DMS153 treated with DMSO at 0.1 percent for 48 hours (cell line): ENCODE measurements at regions not wholly inside any gene's neighbourhood (a gene's known extent, or its start where the extent isn't known, plus 50 kb on each side); places are given as distances from the start of the nearest gene placed in this dataset.

Source experiments
- DNase-seq: peaks from one replicate; lab custom pipeline; 2025; ENCODE audit not compliant: unreplicated experiment; lab: John Stamatoyannopoulos, UW

- no peak for DNase-seq
These were observed 273.9 kb downstream of the NPR3 start for GRCh38 chr5:32984851-32985610.

DNA sequence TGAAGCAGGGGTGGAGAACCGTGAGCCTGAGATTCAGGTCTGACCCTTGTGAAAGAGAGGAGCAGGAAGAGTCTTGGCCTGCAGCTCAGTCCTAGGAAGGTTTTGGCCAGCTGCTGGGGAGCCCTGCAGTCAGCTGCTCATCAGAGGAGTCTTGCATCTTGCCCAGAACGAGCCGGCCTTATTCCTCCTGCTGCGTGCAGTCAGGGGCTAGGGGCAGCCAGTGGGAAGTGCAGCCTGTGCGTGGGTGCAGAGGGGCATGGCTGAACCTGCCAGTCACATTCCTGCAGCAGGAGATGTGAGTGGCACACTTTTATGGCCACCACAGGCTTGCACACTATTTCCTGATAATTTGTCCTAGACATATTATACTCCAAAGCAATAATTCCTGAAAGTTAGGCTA lies 278.7 kb downstream of the NPR3 start:
- no peak for DNase-seq

- DNase-seq = no peak
These were observed 279.7 kb downstream of the NPR3 start for GRCh38 chr5:32990593-32991420.

- DNase-seq = no peak
These were observed 280.3 kb downstream of the NPR3 start for GRCh38 chr5:32991421-32991815.

DNA sequence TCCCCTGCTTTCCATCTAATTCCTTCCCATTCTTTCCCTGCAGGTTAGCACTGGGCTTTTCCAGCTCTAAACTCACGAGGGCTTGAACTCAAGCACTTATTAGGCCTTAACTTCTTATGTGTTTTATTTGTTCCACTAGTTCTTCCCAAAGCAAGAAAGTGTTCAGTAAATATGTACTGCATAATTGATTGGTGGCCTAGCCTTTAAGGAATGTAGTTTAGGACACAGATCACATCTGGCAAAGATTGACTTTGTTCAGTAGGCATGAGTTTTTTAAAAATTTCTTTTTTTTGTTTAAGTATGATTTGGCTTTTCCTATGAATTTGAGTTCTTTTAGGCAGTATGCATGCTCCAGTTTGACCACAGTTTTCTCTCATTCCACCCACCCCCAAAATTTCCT lies 285.2 kb downstream of the NPR3 start:
- no peak for DNase-seq

GRCh38 chr5:33008751-33009418 lies 297.8 kb downstream of the NPR3 start:
- DNase-seq = no peak

DNA sequence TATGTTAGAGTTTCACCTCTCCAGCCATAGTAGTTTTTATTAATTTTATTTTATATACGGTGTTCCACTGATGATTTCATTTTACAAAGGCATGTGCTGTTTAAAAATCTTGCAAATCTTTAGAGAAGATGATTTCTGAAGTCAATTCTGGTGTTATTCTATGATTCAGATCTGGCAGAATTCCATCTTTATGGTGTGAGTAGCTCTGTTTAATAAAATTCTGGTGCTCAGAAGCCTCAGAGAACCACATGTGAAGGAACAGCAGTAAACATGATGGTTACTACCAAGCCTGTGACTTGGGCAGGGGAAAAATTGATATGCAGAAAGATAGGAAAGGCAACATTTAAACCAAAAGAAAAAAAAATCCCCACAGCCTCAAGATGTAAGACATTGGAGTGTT lies 299.7 kb downstream of the NPR3 start:
- no peak for DNase-seq

- no peak for DNase-seq
These were observed 300.7 kb downstream of the NPR3 start for GRCh38 chr5:33011801-33012200.

DNA sequence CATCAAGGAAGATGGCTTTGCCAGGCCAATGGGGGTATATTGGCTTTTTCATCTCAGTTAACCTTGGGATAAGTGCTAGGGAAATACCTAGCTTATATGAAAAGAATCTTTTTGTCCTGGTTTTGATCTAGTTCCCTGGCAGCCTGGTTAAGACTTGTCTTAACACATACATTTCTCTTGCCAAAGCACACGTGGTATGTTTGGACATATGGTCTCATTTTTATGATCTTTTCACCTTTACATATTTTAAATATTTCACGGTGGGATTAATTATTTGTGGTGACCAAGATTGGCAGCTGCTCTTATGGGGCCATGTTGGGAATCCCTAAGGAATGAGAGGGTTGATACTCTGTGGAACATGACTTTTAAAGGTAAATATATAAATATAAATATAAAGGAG lies 312.5 kb downstream of the NPR3 start:
- DNase-seq = no peak

DNA sequence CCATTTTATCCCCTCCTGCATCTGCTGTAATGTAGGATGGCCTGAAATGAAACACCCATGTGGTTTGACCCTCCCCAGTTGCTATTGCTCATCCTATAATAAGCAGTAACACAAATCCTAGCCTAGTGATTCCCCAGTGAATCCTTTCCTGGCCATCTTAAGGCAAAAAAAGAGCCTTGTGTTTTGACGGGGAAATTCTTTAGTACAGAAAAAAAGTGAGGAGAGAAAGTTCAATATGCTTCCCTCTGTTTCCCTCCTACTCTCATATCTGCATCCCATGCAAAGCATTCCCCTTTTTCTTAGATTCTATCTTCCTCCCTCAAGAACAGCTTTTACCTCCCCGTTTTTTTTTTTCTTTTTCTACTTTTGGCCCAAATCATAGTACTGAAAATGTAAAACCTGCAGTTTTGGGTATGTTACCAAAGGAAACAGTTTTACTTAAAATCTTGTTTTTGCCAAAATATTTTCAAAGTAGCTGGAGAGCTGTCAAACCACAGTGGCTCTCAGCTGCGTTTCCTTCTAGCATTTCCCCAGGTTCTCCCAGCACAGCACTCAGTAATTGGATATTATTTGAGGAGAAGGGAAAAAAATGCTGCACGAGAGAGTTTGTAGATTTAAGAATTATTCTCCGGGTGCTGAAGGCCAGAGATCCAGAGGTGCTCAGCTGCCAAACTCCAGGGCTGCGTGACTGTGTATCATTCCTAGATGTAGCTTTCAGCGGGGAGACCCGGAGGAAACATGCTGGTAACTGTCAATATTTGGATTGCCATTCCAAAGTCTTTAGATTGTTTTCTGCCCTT lies 321.4 kb downstream of the NPR3 start:
- no peak for DNase-seq

GRCh38 chr5:33033516-33033915 lies 322.4 kb downstream of the NPR3 start:
- no peak for DNase-seq

DNA sequence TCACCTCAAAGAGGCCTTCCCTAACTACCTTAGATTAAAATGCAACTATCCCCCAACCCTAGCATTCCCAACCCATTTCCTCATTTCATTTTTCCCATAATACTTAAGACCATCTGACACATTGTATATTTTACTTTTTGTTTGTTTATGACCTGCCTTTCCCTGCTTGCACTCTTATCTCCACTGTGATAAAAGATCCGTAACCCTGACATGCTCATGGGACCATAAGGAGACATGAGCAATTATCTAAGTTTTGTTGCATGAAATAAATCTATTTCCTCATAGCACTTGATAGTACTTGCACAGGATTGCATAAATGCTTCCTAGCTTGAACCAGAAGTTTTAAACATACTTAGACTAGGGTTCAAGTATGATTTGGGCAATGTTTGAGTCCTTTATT lies 323.7 kb downstream of the NPR3 start:
- no peak for DNase-seq

DNA sequence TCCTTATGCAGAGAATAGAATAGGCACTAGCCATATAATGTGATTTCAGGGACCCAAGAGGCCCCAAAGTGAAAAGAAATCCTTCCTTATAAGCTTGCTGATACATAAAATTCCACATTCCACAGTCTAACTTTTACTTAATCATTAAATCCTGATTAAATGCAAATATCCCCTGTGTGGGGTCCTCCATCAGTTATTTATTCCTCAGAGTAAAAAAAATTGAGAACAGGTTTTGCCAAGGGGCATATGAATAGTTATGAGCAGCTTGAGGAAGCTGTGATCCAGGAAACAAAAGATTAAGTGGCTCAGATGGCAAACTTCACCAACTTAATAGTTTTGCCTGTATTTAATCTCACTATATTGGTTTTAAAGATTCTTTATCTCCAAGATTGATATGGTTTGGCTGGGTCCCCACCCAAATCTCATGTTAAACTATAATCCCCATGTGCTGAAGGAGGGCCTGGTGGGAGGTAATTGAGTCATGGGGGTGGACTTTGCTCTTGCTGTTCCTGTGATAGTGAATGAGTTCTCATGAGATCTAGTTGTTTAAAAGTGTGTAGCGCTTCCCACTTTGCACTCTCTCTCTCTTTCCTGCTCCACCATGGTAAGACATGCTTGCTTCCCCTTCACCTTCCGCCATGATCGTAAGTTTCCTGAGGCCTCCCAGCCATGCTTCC lies 324.9 kb downstream of the NPR3 start:
- DNase-seq = no peak

DNA sequence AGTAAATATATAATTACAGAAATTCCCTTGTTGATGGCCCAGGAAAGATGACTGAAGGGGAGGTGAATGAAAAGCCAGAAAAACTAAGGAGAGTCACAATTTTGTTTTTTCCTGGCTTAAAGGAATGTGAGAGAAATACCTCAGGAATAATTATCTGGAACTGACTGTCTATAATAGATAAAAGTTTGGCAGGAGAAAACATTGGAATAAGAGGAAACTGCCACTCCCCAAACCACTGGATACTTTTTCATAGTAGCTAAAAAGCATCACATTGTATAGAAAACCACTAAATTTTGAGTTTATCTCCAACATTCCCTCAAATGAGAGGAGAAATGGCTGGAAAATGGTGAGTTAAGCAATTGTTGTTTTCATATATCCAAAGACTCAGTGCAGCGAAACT lies 326.0 kb downstream of the NPR3 start:
- no peak for DNase-seq

DNA sequence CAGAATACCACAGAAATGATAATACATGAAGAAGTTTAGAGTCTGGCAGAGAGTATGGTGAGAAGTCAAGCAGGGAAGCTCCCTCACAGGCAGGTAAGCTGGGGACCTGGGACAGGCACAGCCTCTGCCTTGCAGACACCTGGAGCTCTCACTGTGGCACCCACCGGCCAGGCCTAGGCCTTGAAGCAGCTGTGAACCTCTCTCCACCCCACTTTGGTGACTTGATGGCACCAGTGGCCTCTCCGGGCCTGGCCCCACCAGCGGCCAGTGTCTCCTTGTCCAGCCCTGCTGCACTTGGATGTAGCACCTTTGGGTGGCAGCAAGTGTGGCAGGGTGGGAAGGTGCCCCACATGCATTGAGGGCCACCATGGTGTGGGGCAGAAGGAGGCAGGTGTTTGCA lies 330.5 kb downstream of the NPR3 start:
- DNase-seq = no peak

DNA sequence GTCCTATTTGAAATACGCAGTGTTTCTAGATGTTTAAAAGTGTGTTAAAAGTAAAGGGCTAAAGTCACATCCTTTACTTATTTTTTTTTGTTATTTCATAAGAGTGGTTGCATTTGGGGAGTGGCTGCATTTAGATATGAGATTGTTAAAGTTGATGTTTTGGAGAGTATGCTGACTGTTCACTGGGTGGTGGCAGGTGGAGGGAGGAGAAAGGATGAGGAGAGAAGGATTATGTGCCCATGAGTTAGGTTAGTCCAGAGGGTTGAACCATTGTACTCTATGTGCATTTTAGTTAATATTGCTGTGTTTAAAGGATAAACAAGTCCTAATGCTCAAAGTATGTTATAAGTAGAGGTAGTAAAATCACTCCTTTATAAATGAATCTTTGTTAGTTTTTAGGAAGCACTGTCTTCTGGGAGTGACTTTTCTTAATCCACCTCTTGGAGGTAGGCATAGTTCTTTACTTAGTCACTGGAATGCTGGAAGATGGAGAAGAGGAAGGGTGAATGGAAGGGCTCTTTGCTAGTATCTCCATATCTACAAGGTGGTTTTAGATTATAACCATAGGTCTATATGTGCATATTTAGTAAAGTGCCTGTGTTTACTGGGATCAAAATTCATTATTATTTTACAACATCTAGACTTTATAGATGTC lies 332.3 kb downstream of the NPR3 start:
- no peak for DNase-seq

DNA sequence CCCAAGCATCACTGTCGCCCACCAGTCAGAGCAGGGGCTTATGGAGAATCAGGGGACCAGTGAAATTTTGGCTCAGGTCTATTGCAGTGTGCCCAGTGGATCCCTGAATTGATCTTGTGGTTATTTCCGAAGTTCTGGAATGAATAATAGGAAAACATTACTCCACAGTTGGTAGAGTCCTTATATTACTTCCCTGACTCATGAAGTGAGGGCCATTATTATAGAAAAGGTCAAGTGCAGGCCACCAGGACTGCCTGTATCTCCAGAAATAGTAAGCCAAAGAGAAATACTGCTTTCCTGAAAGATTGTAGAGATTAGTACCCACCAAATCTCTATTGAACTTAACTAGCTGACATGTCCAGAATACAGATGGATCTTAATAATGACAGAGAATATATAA lies 335.0 kb downstream of the NPR3 start:
- DNase-seq = no peak

DNA sequence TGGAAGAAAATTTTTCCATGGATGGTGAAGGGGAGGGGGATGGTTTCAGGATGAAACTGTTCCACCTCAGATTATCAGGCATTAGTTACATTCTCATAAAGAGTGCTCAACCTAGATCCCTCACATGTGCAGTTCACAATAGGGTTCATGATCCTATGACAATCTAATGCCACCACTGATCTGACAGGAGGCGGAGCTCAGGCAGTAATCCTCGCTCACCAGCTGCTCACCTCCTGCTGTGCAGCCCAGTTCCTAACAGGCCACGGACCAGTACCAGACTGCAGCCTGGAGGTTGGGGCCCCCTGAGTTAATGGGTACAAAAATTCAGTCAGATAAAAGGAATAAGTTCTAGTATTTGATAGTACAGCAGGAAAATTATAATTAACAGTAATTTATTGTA lies 337.2 kb downstream of the NPR3 start:
- DNase-seq = no peak

DNA sequence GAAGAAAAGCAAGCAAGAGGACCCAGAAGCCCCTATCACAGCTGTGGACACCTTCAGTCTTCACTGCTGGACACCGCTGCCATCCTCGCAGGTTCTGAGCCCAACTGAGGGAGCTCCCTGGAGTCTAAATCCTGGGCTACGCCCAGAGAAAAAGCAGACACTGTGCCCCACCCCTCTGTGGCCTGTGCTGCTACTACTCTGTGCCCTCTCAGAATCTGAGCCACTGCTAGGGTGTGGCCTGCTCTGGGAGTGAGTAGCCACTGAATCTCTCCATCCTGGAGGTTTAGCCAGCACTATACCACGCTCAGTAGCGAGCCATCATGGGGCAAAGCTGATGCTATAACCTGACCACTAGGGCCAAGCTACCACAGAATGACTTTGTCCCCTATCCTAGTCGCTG lies 338.2 kb downstream of the NPR3 start:
- no peak for DNase-seq

DNA sequence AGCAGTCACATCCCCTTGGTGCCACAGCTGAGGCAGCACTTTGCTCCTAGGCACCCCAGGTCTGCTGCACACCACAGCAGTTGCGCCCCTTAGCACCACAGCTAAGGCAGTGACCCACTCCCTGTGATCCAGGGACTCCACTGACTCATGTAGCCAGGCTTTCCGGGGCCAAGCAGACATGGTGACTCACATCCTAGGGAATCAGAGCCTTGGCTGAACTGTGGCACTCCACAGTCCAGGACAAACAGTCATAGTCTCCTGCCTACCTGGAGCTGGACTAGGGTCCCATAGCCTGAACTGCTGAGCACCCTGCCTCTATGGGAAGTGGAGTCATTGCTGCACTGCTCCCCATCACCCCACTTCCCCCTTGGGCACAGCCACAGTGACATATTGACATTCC lies 338.7 kb downstream of the NPR3 start:
- DNase-seq = no peak
